NT2/D1 (cell line): ENCODE measurements at regions not wholly inside any gene's neighbourhood (a gene's known extent, or its start where the extent isn't known, plus 50 kb on each side); places are given as distances from the start of the nearest gene placed in this dataset.

Experiments used
- SUZ12 ChIP-seq: IDR thresholded peaks from 2 replicates; pipeline ENCODE4 v1.6.1; 2011; ENCODE audit not compliant: insufficient read length, insufficient read depth; ENCODE audit errors: extremely low read depth
- YY1 ChIP-seq: IDR thresholded peaks from 2 replicates; pipeline ENCODE4 v1.6.1; 2011; ENCODE audit not compliant: insufficient read length, insufficient read depth
- ZNF274 ChIP-seq: IDR thresholded peaks from 2 replicates; pipeline ENCODE4 v1.6.1; 2011; ENCODE audit warnings: mild to moderate bottlenecking, low read depth, low read length

GRCh38 chr6:22142856-22143255 is 154.0 kb downstream of the PRL start:
- TF ChIP-seq YY1 (no peak), ZNF274 (no peak), SUZ12 (no peak)
